ENCODE measurements at regions not wholly inside any gene's neighbourhood (a gene's known extent, or its start where the extent isn't known, plus 50 kb on each side); places are given as distances from the start of the nearest gene placed in this dataset.

DNA sequence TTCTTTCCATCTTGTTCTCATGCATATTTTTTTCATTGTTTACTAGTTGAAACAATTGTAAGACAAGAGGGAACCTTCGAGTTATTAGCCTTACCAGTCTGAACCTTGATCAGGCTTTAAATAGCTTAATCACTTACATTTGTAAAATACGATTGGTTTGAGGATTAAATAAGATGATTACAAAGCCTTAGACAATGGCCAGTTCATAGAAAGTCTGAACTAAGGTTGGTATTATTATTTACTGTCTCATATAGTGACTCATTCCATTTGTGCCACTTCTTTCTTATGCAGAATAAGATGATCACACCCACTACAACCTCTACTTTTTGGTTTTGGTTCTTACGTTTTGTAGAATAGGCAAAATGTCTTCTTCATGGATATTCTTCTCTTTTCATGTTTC is 94.1 kb downstream of the RPE65 start:
- Histone ChIP-seq H3K27me3 (ENCODE audit: low read depth) (no peaks in the 10 kb centered on the region), H3K4me3 (no peak overlapping the region), H3K9me3 (no peaks in the 10 kb centered on the region), H3K4me1 (peaks cover 15% of the 10 kb centered on the region), H3K36me3 (replicated peaks) (no peaks in the 10 kb centered on the region)
- peak in 1 of 2 experiments; percentile 86 for DNase-seq (ENCODE audit: low spot score in 2 of 2)
- in situ Hi-C loops (cut with MboI; ENCODE audit: low sequenced_read_pairs), result loop anchor here (10.0 kb wide), 1 partner anchor 501 kb away; no protein-coding TSS in a partner anchor

- DNase-seq (ENCODE audit: low spot score in 2 of 2), result no peak
- no peak overlapping the region for H3K4me3 ChIP-seq
- H3K27me3 ChIP-seq (ENCODE audit: low read depth), result no peaks in the 10 kb centered on the region
- no peaks in the 10 kb centered on the region for H3K36me3 ChIP-seq (replicated peaks)
- H3K4me1 ChIP-seq, result peaks cover 15% of the 10 kb centered on the region
- in situ Hi-C loops (cut with MboI; ENCODE audit: low sequenced_read_pairs), result loop anchor here (10.0 kb wide), 1 partner anchor 497 kb away; no protein-coding TSS in a partner anchor
- H3K9me3 ChIP-seq, result no peaks in the 10 kb centered on the region
Observed at GRCh38 chr1:68352202-68352601, 97.6 kb downstream of the RPE65 start.

- no peaks in the 10 kb centered on the region for H3K9me3 ChIP-seq
- no peaks in the 10 kb centered on the region; the same call in 1 of the 2 replicates for H3K4me1 ChIP-seq
- H3K27me3 ChIP-seq (ENCODE audit: low read depth), result no peaks in the 10 kb centered on the region
- no peak overlapping the region for H3K4me3 ChIP-seq
- in situ Hi-C loops (cut with MboI; ENCODE audit: low sequenced_read_pairs), result no loop called here
- no peak for DNase-seq (ENCODE audit: low spot score in 2 of 2)
- no peaks in the 10 kb centered on the region for H3K36me3 ChIP-seq (replicated peaks)
Observed at GRCh38 chr1:68347415-68347814, 102.3 kb downstream of the RPE65 start.

DNA sequence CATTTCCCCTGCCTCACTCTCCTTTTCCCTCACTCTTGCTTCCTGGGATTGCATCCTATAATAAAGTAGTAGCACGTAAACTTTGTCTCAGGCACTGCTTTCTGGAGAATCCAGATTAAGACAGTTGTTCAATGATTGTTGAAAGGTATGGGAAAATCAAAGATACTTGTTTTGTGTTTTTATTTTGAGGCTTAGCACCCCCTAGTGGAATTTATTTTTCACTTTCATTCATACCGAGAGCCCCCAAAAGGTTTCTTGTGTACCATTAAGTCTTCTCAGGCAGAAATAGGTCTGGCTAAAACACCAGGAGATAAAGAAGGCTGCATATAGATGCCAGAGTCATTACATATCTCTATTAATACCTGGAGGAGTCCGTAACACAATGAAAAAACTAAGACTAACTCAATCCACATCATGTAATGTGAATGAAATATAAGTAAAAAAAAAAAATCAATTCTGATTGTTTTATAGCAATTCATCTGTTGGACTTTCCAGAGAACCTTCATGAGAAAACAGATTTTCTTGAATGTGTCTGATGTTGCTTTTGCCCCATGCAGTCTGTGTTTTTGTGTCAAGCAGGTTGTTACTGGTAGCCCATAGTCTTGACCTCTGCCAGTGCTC is 103.5 kb downstream of the RPE65 start:
- Histone ChIP-seq H3K4me3 (no peak overlapping the region), H3K4me1 (no peaks in the 10 kb centered on the region), H3K27me3 (ENCODE audit: low read depth) (no peaks in the 10 kb centered on the region), H3K36me3 (replicated peaks) (no peaks in the 10 kb centered on the region), H3K9me3 (no peaks in the 10 kb centered on the region)
- peak in 1 of 2 experiments; percentile 64 for DNase-seq (ENCODE audit: low spot score in 2 of 2)
- in situ Hi-C loops (cut with MboI; ENCODE audit: low sequenced_read_pairs), result no loop called here

- no peak for DNase-seq (ENCODE audit: low spot score in 2 of 2)
- no peaks in the 10 kb centered on the region for H3K4me1 ChIP-seq
- in situ Hi-C loops (cut with MboI; ENCODE audit: low sequenced_read_pairs), result loop anchor here (5.0 kb wide), 1 partner anchor 222 kb away; no protein-coding TSS in a partner anchor
- H3K9me3 ChIP-seq, result no peaks in the 10 kb centered on the region
- no peaks in the 10 kb centered on the region for H3K27me3 ChIP-seq (ENCODE audit: low read depth)
- no peak overlapping the region for H3K4me3 ChIP-seq
- H3K36me3 ChIP-seq (replicated peaks), result no peaks in the 10 kb centered on the region
Observed at GRCh38 chr1:68344208-68344607, 105.5 kb downstream of the RPE65 start.

DNA sequence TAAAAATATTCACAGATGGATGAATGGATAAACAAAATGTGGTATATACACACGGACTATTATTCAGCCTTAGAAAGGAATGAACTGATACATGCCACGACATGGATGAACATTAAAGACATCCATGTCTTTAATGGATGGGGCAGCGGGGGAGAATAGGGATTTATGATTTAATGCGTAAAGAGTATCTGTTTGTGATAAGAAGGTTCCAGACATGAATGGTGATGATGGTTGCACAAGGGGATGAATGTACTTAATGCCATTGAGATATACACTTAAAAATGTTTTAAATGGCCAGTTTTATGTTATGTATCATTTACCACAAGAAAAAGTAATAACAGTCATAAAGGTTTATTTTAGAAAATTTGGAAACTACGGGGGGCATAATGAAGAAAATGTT is 108.6 kb upstream of the WLS start:
- in situ Hi-C loops (cut with MboI; ENCODE audit: low sequenced_read_pairs), result loop anchor here (5.0 kb wide), 1 partner anchor 219 kb away; no protein-coding TSS in a partner anchor
- Histone ChIP-seq H3K27me3 (ENCODE audit: low read depth) (no peaks in the 10 kb centered on the region), H3K4me3 (no peak overlapping the region), H3K9me3 (no peaks in the 10 kb centered on the region), H3K4me1 (no peaks in the 10 kb centered on the region), H3K36me3 (replicated peaks) (no peaks in the 10 kb centered on the region)
- no peak for DNase-seq (ENCODE audit: low spot score in 2 of 2)

DNA sequence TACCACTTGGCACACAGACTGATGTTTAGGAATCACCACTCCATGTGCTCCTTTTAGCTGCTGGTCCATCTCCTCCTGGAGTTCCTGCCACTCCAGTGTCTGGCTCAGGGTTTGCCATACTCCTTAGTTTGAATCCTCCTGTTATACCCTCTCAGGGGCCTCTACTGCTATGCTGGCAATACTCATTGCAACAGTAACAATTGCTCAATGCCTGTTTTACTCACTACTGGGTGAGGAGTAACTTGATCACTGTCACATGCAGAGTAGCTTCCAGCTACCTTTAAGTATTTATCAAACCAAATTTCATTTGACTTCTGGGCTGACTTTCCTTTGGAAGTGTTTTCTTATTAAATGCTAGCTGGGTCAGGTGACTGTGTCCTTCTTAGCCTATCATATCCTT is 107.2 kb upstream of the WLS start:
- H3K27me3 ChIP-seq (ENCODE audit: low read depth), result no peaks in the 10 kb centered on the region
- in situ Hi-C loops (cut with MboI; ENCODE audit: low sequenced_read_pairs), result no loop called here
- H3K4me1 ChIP-seq, result no peaks in the 10 kb centered on the region
- H3K4me3 ChIP-seq, result no peak overlapping the region
- H3K9me3 ChIP-seq, result no peaks in the 10 kb centered on the region
- DNase-seq (ENCODE audit: low spot score in 2 of 2), result no peak
- no peaks in the 10 kb centered on the region for H3K36me3 ChIP-seq (replicated peaks)

GRCh38 chr1:68338081-68338480 is 105.8 kb upstream of the WLS start:
- H3K4me1 ChIP-seq, result no peaks in the 10 kb centered on the region
- H3K27me3 ChIP-seq (ENCODE audit: low read depth), result no peaks in the 10 kb centered on the region
- H3K9me3 ChIP-seq, result no peaks in the 10 kb centered on the region
- no peak overlapping the region for H3K4me3 ChIP-seq
- DNase-seq (ENCODE audit: low spot score in 2 of 2), result no peak
- H3K36me3 ChIP-seq (replicated peaks), result no peaks in the 10 kb centered on the region
- in situ Hi-C loops (cut with MboI; ENCODE audit: low sequenced_read_pairs), result no loop called here

DNA sequence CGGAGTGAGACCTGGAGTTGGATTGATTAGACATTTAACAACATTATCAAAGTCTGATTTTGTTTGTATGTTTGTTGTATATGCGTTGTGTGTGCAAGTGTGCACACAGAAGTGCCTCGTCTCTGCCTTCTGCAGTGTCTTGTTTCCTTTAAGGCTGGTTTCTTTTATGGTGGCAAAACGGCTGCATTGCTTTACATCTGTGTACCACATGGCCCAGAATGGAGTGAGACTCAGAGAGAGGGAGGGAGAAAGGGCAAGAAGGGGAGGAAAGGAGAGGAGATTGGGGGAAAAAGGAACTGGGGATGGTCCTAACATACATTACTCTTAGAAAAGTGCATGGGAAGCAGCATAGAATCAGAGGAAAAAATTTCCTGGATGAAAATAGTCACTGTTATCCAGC is 99.7 kb upstream of the WLS start:
- in situ Hi-C loops (cut with MboI; ENCODE audit: low sequenced_read_pairs), result no loop called here
- Histone ChIP-seq H3K9me3 (no peaks in the 10 kb centered on the region), H3K27me3 (ENCODE audit: low read depth) (no peaks in the 10 kb centered on the region), H3K4me1 (no peaks in the 10 kb centered on the region), H3K36me3 (replicated peaks) (no peaks in the 10 kb centered on the region), H3K4me3 (no peak overlapping the region)
- DNase-seq (ENCODE audit: low spot score in 2 of 2), result no peak

- H3K4me1 ChIP-seq, result no peaks in the 10 kb centered on the region
- H3K9me3 ChIP-seq, result no peaks in the 10 kb centered on the region
- H3K27me3 ChIP-seq (ENCODE audit: low read depth), result no peaks in the 10 kb centered on the region
- no peak for DNase-seq (ENCODE audit: low spot score in 2 of 2)
- in situ Hi-C loops (cut with MboI; ENCODE audit: low sequenced_read_pairs), result no loop called here
- H3K4me3 ChIP-seq, result no peak overlapping the region
- no peaks in the 10 kb centered on the region for H3K36me3 ChIP-seq (replicated peaks)
Observed at GRCh38 chr1:68331117-68331865, 99.0 kb upstream of the WLS start.

- H3K4me3 ChIP-seq, result no peak overlapping the region
- DNase-seq (ENCODE audit: low spot score in 2 of 2), result no peak
- no peaks in the 10 kb centered on the region for H3K27me3 ChIP-seq (ENCODE audit: low read depth)
- no peaks in the 10 kb centered on the region for H3K4me1 ChIP-seq
- H3K36me3 ChIP-seq (replicated peaks), result no peaks in the 10 kb centered on the region
- H3K9me3 ChIP-seq, result no peaks in the 10 kb centered on the region
- in situ Hi-C loops (cut with MboI; ENCODE audit: low sequenced_read_pairs), result no loop called here
Observed at GRCh38 chr1:68330391-68330790, 98.1 kb upstream of the WLS start.

GRCh38 chr1:68329096-68329835 is 96.9 kb upstream of the WLS start:
- DNase-seq (ENCODE audit: low spot score in 2 of 2), result no peak
- Histone ChIP-seq H3K4me3 (no peak overlapping the region), H3K4me1 (no peaks in the 10 kb centered on the region), H3K27me3 (ENCODE audit: low read depth) (no peaks in the 10 kb centered on the region), H3K9me3 (no peaks in the 10 kb centered on the region), H3K36me3 (replicated peaks) (no peaks in the 10 kb centered on the region)
- in situ Hi-C loops (cut with MboI; ENCODE audit: low sequenced_read_pairs), result no loop called here

GRCh38 chr1:68328490-68328889 is 96.2 kb upstream of the WLS start:
- in situ Hi-C loops (cut with MboI; ENCODE audit: low sequenced_read_pairs), result no loop called here
- Histone ChIP-seq H3K4me1 (no peaks in the 10 kb centered on the region), H3K27me3 (ENCODE audit: low read depth) (no peaks in the 10 kb centered on the region), H3K4me3 (no peak overlapping the region), H3K36me3 (replicated peaks) (no peaks in the 10 kb centered on the region), H3K9me3 (no peaks in the 10 kb centered on the region)
- DNase-seq (ENCODE audit: low spot score in 2 of 2), result no peak

- Histone ChIP-seq H3K4me3 (no peak overlapping the region), H3K36me3 (replicated peaks) (no peaks in the 10 kb centered on the region), H3K9me3 (no peaks in the 10 kb centered on the region), H3K4me1 (no peaks in the 10 kb centered on the region), H3K27me3 (ENCODE audit: low read depth) (no peaks in the 10 kb centered on the region)
- DNase-seq (ENCODE audit: low spot score in 2 of 2), result no peak
- in situ Hi-C loops (cut with MboI; ENCODE audit: low sequenced_read_pairs), result no loop called here
Observed at GRCh38 chr1:68327414-68327813, 95.1 kb upstream of the WLS start.
